ENCODE measurements at regions not wholly inside any gene's neighbourhood (a gene's known extent, or its start where the extent isn't known, plus 50 kb on each side); places are given as distances from the start of the nearest gene placed in this dataset.
"Not testable (repeated sequence)": the region's sequence is repeated elsewhere in the genome, so short reads cannot be mapped to it uniquely, and the experiment has no call there.

DNA sequence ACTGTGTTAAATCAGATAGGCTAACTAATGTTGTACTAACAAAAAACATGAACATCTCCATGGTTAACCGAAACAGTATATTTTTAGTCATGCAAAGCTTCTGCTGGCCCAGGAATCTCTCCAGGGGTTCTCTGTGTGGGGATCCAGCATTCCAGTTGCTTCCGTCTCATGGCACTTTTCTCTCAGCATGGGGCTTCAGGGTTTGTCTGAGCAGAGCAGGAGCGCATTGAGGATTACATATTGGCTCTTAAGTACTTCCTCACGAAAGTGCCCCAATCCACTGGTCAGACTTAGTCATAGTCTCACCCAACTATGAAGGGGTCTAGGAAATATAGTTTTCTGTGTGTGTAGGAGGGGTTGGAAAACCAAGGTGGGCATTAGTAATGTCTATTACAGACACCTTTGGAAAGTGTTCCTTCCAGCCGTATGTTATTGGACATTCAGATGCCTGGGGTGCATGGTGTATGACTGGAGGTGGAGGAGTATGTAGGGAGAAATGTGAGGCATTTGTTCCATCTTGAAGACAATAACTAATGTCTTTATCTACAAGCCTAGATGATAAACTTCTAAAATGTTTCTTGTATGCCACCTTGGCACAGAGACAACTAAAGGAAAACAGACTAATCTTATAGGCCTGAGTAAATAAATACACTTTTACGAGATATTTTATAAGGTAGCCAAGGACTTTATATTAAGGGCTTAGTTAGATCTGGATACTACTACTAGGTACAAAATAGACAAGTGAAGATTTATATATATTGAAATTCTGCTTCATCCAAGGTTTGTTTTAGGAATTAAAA lies 123.8 kb upstream of the ZEB2 start:
- DNase-seq (ENCODE audit: low read depth in 2 of 2), result no peak

DNA sequence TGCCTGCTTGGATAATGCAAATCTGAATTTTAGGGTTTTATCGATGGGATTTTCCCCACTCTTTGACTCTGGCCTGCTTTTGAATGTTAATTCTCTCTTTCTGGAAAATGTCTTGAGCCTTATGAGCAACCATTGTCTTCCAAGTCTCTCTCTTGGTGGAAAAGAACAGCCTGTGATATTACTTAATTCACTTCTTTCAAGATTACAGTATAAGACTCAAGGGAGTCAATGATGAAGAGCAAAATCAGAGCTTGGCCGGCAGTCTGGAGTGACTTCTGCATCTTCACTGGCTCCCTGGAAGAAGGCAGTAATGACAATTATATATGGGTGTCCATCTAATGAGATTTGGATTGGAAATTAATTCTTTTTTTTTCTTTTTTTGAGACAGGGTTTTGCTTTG lies 122.9 kb upstream of the ZEB2 start:
- DNase-seq (ENCODE audit: low read depth in 2 of 2), result no peak

DNA sequence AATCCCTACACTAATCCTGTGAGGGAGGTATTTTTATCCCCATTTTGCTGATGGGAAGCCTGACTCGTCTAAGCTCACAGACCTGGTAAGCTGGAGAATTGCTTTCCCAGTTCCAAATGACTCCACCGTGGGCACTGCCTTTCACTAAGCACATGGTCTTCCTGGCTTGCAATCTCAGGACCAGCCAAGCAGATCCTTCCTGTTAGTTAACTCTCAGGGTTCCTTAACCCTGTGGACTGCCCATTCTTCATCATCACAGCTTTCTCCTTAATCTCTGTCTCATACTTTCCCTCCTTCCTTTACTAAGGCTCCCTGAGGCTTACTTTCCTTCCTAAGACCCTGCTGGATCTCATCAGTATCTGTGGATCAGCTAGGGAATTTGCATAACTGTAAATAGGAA lies 122.2 kb upstream of the ZEB2 start:
- no peak for DNase-seq (ENCODE audit: low read depth in 2 of 2)

DNA sequence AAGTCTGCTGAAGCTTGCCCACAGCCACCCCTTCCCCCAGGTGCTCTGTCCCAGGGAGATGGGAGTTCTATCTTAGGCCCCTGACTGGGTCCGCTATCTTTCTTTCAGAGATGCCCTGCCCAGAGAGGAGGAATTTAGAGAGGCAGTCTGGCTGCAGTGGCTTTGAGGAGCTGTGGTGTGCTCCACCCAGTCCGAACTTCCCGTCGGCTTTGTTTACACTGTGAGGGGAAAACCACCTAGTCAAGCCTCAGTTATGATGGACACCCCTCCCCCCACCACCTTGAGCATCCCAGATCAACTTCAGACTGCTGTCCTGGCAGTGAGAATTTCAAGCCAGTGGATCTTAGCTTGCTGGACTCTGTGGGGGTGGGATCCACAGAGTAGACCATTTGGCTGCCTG lies 118.3 kb upstream of the ZEB2 start:
- DNase-seq (ENCODE audit: low read depth in 2 of 2), result not testable (repeated sequence)

DNA sequence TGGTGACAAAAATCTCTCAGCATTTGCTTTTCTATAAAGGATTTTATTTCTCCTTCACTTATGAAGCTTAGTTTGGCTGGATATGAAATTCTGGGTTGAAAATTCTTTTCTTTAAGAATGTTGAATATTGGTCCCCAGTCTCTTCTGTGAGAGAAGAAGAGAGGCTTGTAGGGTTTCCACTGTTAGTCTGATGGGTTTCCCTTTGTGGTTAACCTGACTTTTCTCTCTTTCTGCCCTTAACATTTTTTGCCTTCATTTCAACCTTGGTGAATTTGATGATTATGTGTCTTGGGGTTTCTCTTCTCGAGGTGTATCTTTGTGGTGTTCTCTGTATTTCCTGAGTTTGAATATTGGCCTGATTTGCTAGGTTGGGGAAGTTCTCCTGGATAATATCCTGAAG lies 116.9 kb upstream of the ZEB2 start:
- not testable (repeated sequence) for DNase-seq (ENCODE audit: low read depth in 2 of 2)

DNA sequence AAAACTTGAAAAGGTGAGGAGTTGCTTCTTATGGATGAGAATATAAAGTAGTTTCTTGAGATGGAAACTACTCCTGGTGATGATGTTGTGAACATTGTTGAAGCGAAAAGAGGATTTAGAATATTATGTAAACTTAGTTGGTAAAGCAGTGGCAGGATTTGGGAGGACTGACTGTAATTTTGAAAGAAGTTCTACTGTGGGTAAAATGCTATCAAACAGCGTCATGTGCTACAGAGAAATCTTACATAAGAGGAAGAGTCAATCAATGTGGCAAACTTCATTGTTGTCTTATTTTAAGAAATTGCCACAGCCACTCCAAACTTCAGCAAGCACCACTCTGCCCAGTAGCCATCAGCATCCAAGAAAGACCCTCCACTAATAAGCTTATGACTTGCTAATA lies 112.9 kb upstream of the ZEB2 start:
- DNase-seq (ENCODE audit: low read depth in 2 of 2), result no peak

DNA sequence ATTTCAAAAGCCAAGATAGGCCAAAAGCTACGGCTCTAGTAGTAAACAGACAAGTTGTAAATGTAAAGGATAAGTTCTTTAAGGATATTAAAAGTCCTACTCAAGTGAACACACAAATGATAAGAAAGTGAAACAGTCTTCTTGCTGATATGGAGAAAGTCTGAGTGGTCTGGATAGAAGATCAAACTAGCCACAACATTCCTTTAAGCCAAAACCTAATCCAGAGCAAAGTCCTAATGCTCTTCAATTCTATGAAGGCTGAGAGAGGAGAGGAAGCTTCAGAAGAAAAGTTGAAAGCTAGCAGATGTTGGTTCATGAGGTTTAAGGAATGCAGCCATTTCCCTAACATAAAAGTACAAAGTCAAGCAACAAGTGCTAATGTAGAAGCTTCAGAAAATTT lies 111.7 kb upstream of the ZEB2 start:
- no peak for DNase-seq (ENCODE audit: low read depth in 2 of 2)

DNA sequence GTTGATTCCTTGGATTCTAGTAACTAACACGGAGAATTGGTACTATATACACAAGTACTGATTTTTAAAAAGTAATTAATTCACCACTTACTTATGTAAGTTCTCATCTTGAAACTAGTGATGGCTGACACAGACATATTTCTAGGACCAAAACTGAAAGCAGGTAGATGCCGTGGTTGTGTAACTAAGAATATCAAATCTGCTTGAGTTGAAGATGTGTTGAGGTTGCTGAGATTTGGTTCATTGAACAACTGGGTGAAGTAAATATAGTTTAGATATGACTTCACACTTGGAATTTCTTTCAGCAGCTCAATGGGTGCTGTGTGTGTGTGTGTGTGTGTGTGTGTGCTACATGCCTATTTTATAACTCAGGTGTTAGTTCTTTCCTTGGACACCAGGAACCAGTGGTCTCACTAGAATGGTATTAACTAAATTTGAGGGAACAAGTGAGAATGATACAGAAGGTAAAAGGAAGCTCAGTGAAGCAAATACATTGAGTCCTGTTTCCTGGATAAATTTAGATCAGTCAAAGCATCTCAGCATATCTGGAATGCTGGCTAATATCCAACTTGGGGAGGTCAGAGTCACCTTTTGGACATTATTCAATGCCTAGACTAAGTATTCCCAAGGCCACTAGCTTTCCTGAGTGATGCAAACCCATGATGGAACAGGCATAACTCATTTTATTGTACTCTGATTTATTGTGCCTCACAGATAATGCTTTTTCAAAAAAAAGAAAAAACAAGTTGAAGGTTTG lies 110.7 kb upstream of the ZEB2 start:
- no peak for DNase-seq (ENCODE audit: low read depth in 2 of 2)

DNA sequence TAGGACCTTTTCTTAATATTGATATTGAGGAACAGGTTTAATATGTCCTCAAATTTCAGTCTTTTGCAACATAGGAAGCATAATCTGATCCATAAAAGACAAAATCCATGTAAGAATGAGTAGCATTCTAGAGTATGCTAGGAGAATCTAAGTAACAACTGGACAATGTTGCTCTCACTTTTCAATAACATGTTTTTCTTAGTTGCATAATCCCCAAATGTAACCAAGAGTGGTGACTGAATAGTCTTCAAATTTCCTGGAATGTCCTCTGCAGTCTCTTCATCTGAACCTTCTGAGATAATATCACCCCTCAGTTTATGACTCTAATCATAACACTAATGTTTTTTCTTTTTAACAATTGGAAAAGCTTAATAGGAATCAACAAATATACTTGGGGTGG lies 110.0 kb upstream of the ZEB2 start:
- no peak for DNase-seq (ENCODE audit: low read depth in 2 of 2)

DNA sequence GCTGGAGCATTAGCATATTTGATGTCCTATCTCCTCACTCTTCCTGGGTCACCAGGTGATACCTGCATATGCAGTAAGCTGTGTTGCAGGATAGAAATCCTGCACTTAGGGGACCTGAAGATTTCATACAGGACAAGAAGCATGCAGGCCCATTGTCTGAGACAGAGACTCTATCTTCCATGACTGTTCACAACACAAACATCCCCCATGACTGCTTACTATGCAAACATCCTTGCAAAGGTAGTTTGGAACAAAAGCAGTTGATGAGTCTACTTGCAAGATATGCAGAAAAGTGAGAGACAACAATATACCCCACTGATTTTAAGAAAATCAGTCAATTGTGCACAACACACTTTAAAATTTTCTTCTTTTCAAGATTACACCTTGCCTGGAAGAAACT lies 108.6 kb upstream of the ZEB2 start:
- no peak for DNase-seq (ENCODE audit: low read depth in 2 of 2)

DNA sequence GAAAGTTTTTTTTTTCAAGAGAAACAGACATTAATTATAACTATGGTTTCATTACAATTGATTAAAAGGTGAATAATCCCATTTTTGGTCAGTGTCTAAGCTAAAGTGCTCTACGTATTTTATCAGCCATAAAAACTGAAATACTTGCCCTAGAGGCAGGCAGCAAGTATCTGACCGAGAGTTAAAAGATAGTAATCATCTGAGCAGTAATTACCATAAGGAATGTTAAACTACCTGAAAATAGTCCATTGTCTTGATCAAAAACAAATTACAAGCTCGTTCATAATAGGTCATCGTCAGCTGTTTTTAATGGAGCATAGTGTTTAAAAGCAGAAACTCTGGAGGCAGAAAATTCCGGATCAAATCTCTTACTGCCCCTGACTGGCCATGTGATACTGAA lies 105.7 kb upstream of the ZEB2 start:
- no peak for DNase-seq (ENCODE audit: low read depth in 2 of 2)

DNA sequence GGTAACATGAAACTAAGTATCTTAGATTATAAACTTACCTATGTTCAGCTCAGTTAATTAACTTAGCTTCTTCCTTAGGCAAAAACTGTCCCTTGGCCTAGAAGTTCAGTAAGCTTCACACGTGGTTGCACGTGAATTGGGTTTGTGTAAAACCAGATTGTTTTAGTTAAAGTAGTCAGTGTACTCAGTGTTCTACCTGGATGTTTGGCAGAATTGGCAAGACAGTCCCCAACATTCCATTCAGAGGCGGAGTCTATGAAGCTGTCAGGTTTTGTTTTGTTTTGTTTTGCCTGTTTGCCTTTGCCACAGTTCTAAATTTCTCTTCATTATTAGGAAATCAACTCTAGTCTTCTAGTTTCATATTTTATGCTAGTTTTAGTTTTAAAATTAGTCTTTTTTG lies 105.3 kb upstream of the ZEB2 start:
- no peak for DNase-seq (ENCODE audit: low read depth in 2 of 2)

DNA sequence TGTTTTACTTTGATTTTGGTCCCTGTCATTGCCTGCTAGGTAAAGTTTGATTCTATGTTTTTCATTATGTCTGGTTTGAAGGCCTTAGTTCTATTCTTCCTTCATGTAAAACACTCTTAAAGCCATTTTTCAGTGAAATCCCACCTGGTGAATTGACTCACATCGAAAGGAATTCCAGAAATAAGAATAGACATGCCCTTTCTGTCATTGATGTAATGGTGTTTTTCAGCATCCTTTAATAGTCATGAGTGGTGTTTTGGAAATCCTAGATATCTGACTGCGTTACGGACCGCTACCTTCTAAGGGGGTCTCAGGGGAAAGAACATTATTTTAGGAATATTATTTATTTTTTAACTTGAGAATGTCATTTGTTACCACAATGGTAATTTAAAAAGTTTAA lies 104.5 kb upstream of the ZEB2 start:
- DNase-seq (ENCODE audit: low read depth in 2 of 2), result no peak

DNA sequence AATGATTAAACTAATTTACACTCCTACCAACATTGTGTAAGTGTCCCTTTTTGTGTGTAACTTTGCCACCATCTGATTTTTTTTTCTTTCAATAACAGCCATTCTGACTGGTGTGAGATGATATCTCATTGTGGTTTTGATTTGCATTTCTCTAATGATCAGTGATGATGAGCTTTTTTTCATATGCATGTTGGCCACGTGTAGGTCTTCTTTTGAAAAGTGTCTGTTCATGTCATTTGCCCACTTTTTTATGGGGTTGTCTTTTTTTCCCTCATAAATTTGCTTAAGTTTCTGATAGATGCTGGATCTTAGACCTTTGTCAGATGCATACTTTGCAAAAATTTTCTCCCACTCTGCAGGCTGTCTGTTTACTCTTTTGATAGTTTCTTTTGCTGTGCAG lies 102.5 kb upstream of the ZEB2 start:
- DNase-seq (ENCODE audit: low read depth in 2 of 2), result not testable (repeated sequence)

DNA sequence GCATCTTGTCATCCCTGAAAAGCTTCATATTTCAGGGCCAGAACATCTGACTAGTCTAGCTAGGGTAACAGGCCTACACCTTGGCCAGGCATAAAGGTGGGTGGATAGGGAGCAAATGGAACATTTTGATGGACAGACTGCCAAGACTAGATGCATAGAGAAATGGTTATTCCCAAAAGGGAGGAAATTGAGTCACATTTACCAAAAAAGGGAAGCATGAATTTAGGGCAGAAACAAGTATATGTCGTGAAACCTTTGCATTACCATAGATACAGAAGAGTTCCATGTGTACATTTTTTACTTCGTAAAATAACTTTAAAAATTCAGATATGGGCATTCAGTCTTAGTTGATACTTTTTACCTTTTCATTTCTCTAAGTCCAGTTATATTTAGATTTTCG lies 101.3 kb upstream of the ZEB2 start:
- DNase-seq (ENCODE audit: low read depth in 2 of 2), result no peak

DNA sequence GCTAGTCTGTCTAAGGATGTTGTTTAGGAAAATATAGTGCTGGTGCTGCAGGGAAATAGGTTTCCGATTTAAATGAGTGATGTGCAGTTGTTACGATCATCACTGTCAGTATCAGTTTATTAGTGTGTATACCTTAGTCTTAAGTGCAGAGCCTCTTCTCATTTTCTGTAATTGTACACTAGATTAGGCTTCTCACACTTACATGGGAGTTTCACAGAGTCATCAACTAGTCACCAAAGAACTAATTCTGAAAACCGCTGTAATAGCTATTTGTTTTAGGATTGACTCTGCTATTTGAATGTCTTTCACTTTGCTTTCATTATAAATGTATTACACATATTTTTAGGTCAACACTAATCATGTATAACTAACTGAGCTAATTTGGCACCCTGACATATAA lies 99.8 kb upstream of the ZEB2 start:
- no peak for DNase-seq (ENCODE audit: low read depth in 2 of 2)

DNA sequence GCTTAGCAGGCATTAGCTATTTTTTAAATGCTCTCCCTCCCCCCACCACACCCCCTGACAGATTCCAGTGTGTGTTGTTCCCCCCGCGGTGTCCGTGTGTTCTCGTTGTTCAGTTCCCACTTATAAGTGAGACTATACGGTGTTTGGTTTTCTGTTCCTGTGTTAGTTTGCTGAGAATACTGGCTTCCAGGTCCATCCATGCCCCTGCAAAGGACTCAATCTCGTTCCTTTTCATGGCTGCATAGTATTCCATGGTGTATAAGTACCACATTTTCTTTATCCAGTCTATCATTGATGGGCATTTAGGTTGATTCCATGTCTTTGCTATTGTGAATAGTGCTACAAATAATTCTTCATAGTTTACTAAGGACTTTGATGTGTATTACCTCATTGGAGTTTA lies 97.3 kb upstream of the ZEB2 start:
- DNase-seq (ENCODE audit: low read depth in 2 of 2), result not testable (repeated sequence)

DNA sequence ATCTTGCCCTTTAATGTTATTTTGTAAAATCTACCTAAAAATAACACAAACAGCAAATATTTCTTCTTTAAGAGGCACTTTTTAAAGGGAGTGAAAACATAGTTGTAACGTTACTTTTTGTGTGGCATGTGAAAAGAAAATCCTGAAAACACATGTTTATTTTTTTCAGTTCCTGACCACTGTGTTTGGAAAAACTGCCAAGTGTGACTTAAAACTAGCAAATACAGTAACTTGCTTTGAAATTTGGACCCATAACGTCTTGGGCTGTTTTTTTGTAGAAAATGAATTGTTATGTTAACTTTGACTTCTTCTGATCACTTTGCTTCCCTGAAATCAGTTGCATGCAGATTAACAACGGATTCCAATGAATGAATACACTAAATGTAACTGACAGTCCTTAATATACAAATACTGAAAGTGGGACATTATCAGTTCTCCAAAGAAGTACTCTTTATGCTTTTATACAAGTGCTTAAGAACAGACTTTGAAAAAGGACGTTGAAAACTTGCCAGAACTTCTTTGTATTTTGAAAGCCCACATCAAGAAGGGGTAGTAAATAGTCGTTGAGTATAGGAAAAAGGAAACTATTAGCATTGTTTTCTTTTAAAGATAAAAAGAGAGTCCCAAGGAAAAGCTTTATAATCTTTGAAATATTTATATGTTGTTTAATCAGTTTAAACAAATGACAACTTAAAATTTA lies 96.1 kb upstream of the ZEB2 start:
- no peak for DNase-seq (ENCODE audit: low read depth in 2 of 2)

DNA sequence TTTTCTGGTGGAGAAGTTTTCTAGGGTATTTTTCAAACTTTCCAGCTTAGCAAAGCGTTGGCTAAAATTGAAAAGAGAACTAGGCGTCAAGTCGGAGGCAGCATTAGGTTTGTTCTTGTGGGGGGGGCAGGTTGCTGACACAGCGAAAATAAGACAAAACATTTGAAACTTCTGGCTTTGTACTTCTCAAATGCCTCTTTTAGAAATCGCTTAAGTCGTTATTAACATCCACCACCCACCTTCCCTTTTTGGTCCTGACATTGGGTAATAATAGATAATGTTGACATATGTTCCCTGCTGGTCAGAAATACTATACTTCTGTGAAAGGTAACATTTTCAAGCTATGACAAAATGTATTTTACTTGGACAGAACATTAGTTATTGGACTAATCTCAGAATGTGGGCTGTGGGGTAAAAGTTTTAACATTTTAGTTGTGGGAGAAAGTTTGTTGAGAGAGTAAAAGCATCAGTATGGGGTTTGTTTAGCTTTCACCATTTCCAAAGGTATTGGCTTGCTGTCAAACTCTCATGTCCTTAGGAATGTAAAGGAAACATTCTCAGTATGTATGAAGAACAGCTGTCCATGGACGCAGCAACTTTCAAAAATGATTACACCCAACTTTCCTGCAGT lies 88.1 kb upstream of the ZEB2 start:
- DNase-seq (ENCODE audit: low read depth in 2 of 2), result peak; percentile 82 to 87

DNA sequence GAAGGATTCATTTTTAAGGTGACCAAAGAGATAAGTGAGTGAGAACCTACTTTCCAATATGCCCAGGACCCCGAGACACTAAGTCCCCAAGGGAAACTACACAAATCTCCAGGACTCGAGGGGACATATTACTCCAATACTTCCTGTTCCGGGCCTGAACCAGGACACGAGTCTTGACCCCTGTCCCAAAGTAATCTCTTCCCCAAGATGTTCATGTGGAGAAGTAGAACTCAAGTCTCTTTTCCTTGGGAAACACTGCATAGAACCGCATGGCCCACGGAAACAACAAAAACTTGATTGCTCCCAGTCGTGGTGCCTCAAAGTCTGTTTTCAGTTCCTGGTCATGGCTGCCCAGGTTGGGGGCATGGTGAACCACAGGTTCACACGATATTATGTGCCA lies 87.2 kb upstream of the ZEB2 start:
- no peak for DNase-seq (ENCODE audit: low read depth in 2 of 2)

DNA sequence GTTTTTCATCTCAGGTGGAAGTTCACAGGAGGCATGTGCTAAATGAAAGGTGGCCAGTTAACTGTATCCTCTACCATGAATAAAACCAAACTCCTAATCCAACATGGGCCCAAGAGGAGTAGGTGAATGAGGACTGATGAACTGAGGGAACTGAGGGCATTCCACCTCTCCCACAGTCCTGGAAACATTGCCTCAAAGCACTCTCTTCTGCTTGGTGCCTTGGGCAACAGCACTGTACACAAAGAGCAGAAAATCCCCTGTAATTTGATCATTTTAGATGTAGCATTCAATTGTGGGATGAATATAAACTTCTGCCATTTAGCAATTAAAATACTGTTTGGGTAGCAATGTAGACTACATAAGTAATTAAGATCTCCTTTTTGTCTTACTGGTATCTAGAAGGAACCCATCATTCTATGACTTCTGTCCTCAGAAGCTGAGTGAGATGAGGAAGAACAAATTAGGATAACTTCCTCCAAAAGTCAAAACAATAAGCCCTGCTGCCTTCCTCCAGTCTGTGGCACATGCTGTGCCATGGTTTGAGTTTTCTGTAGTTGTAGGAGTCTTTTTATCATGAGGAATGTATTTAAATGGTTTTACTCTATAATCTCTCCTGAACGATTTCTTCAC lies 86.7 kb upstream of the ZEB2 start:
- no peak for DNase-seq (ENCODE audit: low read depth in 2 of 2)
